ENCODE measurements at regions not wholly inside any gene's neighbourhood (a gene's known extent, or its start where the extent isn't known, plus 50 kb on each side); places are given as distances from the start of the nearest gene placed in this dataset.

- TF ChIP-seq CTCF (conservative IDR thresholded peaks at IDR 0.05 in 1 of 2, IDR thresholded peaks at IDR 0.05 in 1 of 2; ENCODE audit: low read depth in 1 of 2, low read length in 2 of 2) (no peak), EZH2 (IDR thresholded peaks at IDR 0.05; ENCODE audit: low read length, missing control alignments) (no peak)
Observed at GRCh38 chr3:150168698-150169097, 198.0 kb upstream of the PFN2 start.

Measured in fibroblast of lung (primary cell).